GM19467 (cell line): ENCODE measurements at regions not wholly inside any gene's neighbourhood (a gene's known extent, or its start where the extent isn't known, plus 50 kb on each side); places are given as distances from the start of the nearest gene placed in this dataset.

Source experiments
- ATAC-seq: cut with Tn5 transposase; IDR thresholded peaks from one replicate; pipeline ENCODE4 v1.9.1; 2021; ENCODE audit warnings: mild to moderate bottlenecking, moderate library complexity; ENCODE audit not compliant: unreplicated experiment

- ATAC-seq = no peak
Observed at GRCh38 chr4:137209240-137209639, 323.1 kb downstream of the PCDH18 start.

GRCh38 chr4:137206781-137207180, 325.5 kb downstream of the PCDH18 start:
- ATAC-seq = no peak

GRCh38 chr4:137203601-137204000, 328.7 kb downstream of the PCDH18 start:
- no peak for ATAC-seq

GRCh38 chr4:137200322-137200721, 332.0 kb downstream of the PCDH18 start:
- ATAC-seq = no peak

- no peak for ATAC-seq
Observed at GRCh38 chr4:137198791-137199190, 333.5 kb downstream of the PCDH18 start.

- no peak for ATAC-seq
Observed at GRCh38 chr4:137194670-137195069, 337.6 kb downstream of the PCDH18 start.

- ATAC-seq = no peak
Observed at GRCh38 chr4:137193564-137193963, 338.7 kb downstream of the PCDH18 start.

GRCh38 chr4:137181293-137181899, 350.9 kb downstream of the PCDH18 start:
- no peak for ATAC-seq

GRCh38 chr4:137180349-137180748, 351.9 kb downstream of the PCDH18 start:
- ATAC-seq = no peak

GRCh38 chr4:137156807-137157206, 375.5 kb downstream of the PCDH18 start:
- ATAC-seq = no peak

- ATAC-seq = no peak
Observed at GRCh38 chr4:137156054-137156453, 376.2 kb downstream of the PCDH18 start.

- ATAC-seq = no peak
Observed at GRCh38 chr4:137131201-137131600, 401.1 kb downstream of the PCDH18 start.

- no peak for ATAC-seq
Observed at GRCh38 chr4:137129845-137130244, 402.4 kb downstream of the PCDH18 start.

GRCh38 chr4:137129441-137129840, 402.9 kb downstream of the PCDH18 start:
- no peak for ATAC-seq

GRCh38 chr4:137125011-137125410, 407.3 kb downstream of the PCDH18 start:
- ATAC-seq = no peak

- no peak for ATAC-seq
Observed at GRCh38 chr4:137124278-137124932, 407.9 kb downstream of the PCDH18 start.

- no peak for ATAC-seq
Observed at GRCh38 chr4:137122876-137123275, 409.4 kb downstream of the PCDH18 start.

GRCh38 chr4:137116144-137116543, 416.1 kb downstream of the PCDH18 start:
- no peak for ATAC-seq

- no peak for ATAC-seq
Observed at GRCh38 chr4:137106733-137107132, 425.6 kb downstream of the PCDH18 start.

GRCh38 chr4:137106287-137106686, 426.0 kb downstream of the PCDH18 start:
- no peak for ATAC-seq

- no peak for ATAC-seq
Observed at GRCh38 chr4:137090951-137091350, 441.3 kb downstream of the PCDH18 start.

- no peak for ATAC-seq
Observed at GRCh38 chr4:137083571-137084135, 448.6 kb downstream of the PCDH18 start.
